CD8-positive, alpha-beta memory T cell (primary cell): ENCODE measurements at regions not wholly inside any gene's neighbourhood (a gene's known extent, or its start where the extent isn't known, plus 50 kb on each side); places are given as distances from the start of the nearest gene placed in this dataset.
"Not testable (repeated sequence)": the region's sequence is repeated elsewhere in the genome, so short reads cannot be mapped to it uniquely, and the experiment has no call there.

ENCODE experiments used
- CTCF ChIA-PET: fragments of 350-600 bp; sonication (Branson Sonifier 250); formaldehyde crosslinking; loops from one replicate; lab custom pipeline; 2021; ENCODE audit warnings: antibody characterized with exemption; lab: Charles Lee
- POLR2A ChIA-PET: fragments of 350-600 bp; sonication (Branson Sonifier 250); formaldehyde crosslinking; loops from one replicate; lab custom pipeline; 2021; ENCODE audit warnings: antibody characterized with exemption; lab: Charles Lee
- DNase-seq, 5 donors: peaks; one replicate each; pipeline versions ENCODE4 v3.0.0 to v3.0.0-alpha.2; 2020 to 2022; ENCODE audit warnings: mixed read lengths in 1 of 5
- H3K27ac ChIP-seq: one replicate; pipeline ENCODE4 v1.7.0; 2013; ENCODE audit warnings: low read depth, mild to moderate bottlenecking, low read length, moderate library complexity
- H3K27me3 ChIP-seq: 2 replicates; pipeline ENCODE4 v1.7.0; 2013; ENCODE audit warnings: low read length, mild to moderate bottlenecking; ENCODE audit not compliant: insufficient read depth, poor library complexity, severe bottlenecking
- H3K36me3 ChIP-seq: 2 replicates; pipeline ENCODE4 v1.7.0; 2013; ENCODE audit warnings: mild to moderate bottlenecking, low read length, moderate library complexity; ENCODE audit not compliant: insufficient read depth
- H3K4me1 ChIP-seq: 2 replicates; pipeline ENCODE4 v1.7.0; 2013; ENCODE audit warnings: mild to moderate bottlenecking, low read length, moderate library complexity; ENCODE audit not compliant: insufficient read depth
- H3K4me3 ChIP-seq: 2 replicates; pipeline ENCODE4 v1.7.0; 2013; ENCODE audit warnings: mild to moderate bottlenecking, low read length
- H3K9me3 ChIP-seq: 2 replicates; pipeline ENCODE4 v1.7.0; 2013; ENCODE audit warnings: mild to moderate bottlenecking, low read length
- H3K27ac Mint-ChIP-seq, 8 donors: one replicate each; pipeline ENCODE4 v1.8.0; 2020 to 2021; ENCODE audit warnings: mixed read lengths in 8 of 8, mild to moderate bottlenecking in 6 of 8, inconsistent platforms in 3 of 8, moderate library complexity in 3 of 8
- H3K27me3 Mint-ChIP-seq, 2 donors: one replicate each; pipeline ENCODE4 v1.8.0; 2020 to 2021; ENCODE audit warnings: mixed read lengths in 2 of 2, mild to moderate bottlenecking in 1 of 2, moderate library complexity in 1 of 2
- H3K36me3 Mint-ChIP-seq, 3 donors: one replicate each; pipeline ENCODE4 v1.8.0; 2020 to 2021; ENCODE audit warnings: mixed read lengths in 3 of 3, inconsistent platforms in 1 of 3, mild to moderate bottlenecking in 1 of 3
- H3K4me1 Mint-ChIP-seq, 3 donors: one replicate each; pipeline ENCODE4 v1.8.0; 2020 to 2021; ENCODE audit warnings: mixed read lengths in 3 of 3, inconsistent platforms in 1 of 3, mild to moderate bottlenecking in 1 of 3
- H3K4me3 Mint-ChIP-seq, 7 donors: one replicate each; pipeline ENCODE4 v1.8.0; 2020 to 2021; ENCODE audit warnings: mixed read lengths in 7 of 7, mild to moderate bottlenecking in 6 of 7, moderate library complexity in 4 of 7, inconsistent platforms in 2 of 7
- H3K9me3 Mint-ChIP-seq, 5 donors: one replicate each; pipeline ENCODE4 v1.8.0; 2020 to 2022; ENCODE audit warnings: mixed read lengths in 5 of 5, mild to moderate bottlenecking in 3 of 5, moderate library complexity in 2 of 5, inconsistent platforms in 1 of 5

- no peak overlapping the region for H3K27ac ChIP-seq
- Mint-ChIP-seq H3K9me3 (peaks cover 0 to 25% (median 4%) of the 10 kb centered on the region in 5 donors), H3K27ac (no peak overlapping the region), H3K4me3 (no peak overlapping the region), H3K4me1 (no peaks in the 10 kb centered on the region), H3K36me3 (no peaks in the 10 kb centered on the region), H3K27me3 (no peaks in the 10 kb centered on the region)
- POLR2A ChIA-PET: no interaction called here
- no peaks in the 10 kb centered on the region for H3K9me3 ChIP-seq
- CTCF ChIA-PET: no interaction called here
- no peak overlapping the region for H3K4me3 ChIP-seq
- H3K4me1 ChIP-seq: no peaks in the 10 kb centered on the region
- no peak for DNase-seq
- H3K36me3 ChIP-seq: no peaks in the 10 kb centered on the region
- no peaks in the 10 kb centered on the region for H3K27me3 ChIP-seq
These were observed 1016.6 kb upstream of the PCDH20 start for GRCh38 chr13:62432295-62432694.

- Histone ChIP-seq H3K4me3 (no peak overlapping the region), H3K4me1 (no peaks in the 10 kb centered on the region), H3K36me3 (no peaks in the 10 kb centered on the region), H3K27ac (no peak overlapping the region), H3K9me3 (no peaks in the 10 kb centered on the region), H3K27me3 (no peaks in the 10 kb centered on the region)
- Mint-ChIP-seq H3K36me3 (no peaks in the 10 kb centered on the region), H3K9me3 (peaks cover under 1 to 25% (median 4%) of the 10 kb centered on the region in 5 donors), H3K27ac (no peak overlapping the region), H3K4me1 (no peaks in the 10 kb centered on the region), H3K27me3 (no peaks in the 10 kb centered on the region), H3K4me3 (no peak overlapping the region)
- ChIA-PET POLR2A (no interaction called here), CTCF (no interaction called here)
- no peak for DNase-seq
These were observed 1016.2 kb upstream of the PCDH20 start for GRCh38 chr13:62431852-62432251.

- CTCF ChIA-PET: no interaction called here
- H3K4me1 Mint-ChIP-seq: no peaks in the 10 kb centered on the region
- Histone ChIP-seq H3K4me1 (no peaks in the 10 kb centered on the region), H3K4me3 (no peak overlapping the region), H3K36me3 (no peaks in the 10 kb centered on the region), H3K27ac (no peak overlapping the region), H3K27me3 (no peaks in the 10 kb centered on the region), H3K9me3 (no peaks in the 10 kb centered on the region)
- no peak overlapping the region for H3K4me3 Mint-ChIP-seq
- no peaks in the 10 kb centered on the region for H3K27me3 Mint-ChIP-seq
- no peak overlapping the region for H3K27ac Mint-ChIP-seq
- peaks cover 2 to 15% (median 5%) of the 10 kb centered on the region in 5 donors for H3K9me3 Mint-ChIP-seq
- no peak for DNase-seq
- H3K36me3 Mint-ChIP-seq: no peaks in the 10 kb centered on the region
- POLR2A ChIA-PET: no interaction called here
These were observed 1003.2 kb upstream of the PCDH20 start for GRCh38 chr13:62418872-62419271.

GRCh38 chr13:62418376-62418775 lies 1002.7 kb upstream of the PCDH20 start:
- Mint-ChIP-seq H3K36me3 (no peaks in the 10 kb centered on the region), H3K4me3 (no peak overlapping the region), H3K9me3 (peaks cover 3 to 17% (median 8%) of the 10 kb centered on the region in 5 donors), H3K4me1 (no peaks in the 10 kb centered on the region), H3K27me3 (no peaks in the 10 kb centered on the region), H3K27ac (no peak overlapping the region)
- ChIA-PET CTCF (no interaction called here), POLR2A (no interaction called here)
- H3K4me3 ChIP-seq: no peak overlapping the region
- no peaks in the 10 kb centered on the region for H3K4me1 ChIP-seq
- H3K9me3 ChIP-seq: no peaks in the 10 kb centered on the region
- no peaks in the 10 kb centered on the region for H3K27me3 ChIP-seq
- no peak overlapping the region for H3K27ac ChIP-seq
- DNase-seq: no peak
- H3K36me3 ChIP-seq: no peaks in the 10 kb centered on the region

- no peaks in the 10 kb centered on the region for H3K4me1 ChIP-seq
- peaks cover 7 to 26% (median 19%) of the 10 kb centered on the region in 5 donors for H3K9me3 Mint-ChIP-seq
- no peak overlapping the region for H3K27ac Mint-ChIP-seq
- ChIA-PET CTCF (no interaction called here), POLR2A (no interaction called here)
- H3K27me3 Mint-ChIP-seq: peaks cover 0 to 2% of the 10 kb centered on the region in 2 donors
- H3K9me3 ChIP-seq: no peaks in the 10 kb centered on the region
- H3K4me3 Mint-ChIP-seq: no peak overlapping the region
- H3K27me3 ChIP-seq: no peaks in the 10 kb centered on the region
- DNase-seq: no peak
- no peaks in the 10 kb centered on the region for H3K4me1 Mint-ChIP-seq
- no peak overlapping the region for H3K27ac ChIP-seq
- no peaks in the 10 kb centered on the region for H3K36me3 Mint-ChIP-seq
- no peaks in the 10 kb centered on the region for H3K36me3 ChIP-seq
- no peak overlapping the region for H3K4me3 ChIP-seq
These were observed 992.2 kb upstream of the PCDH20 start for GRCh38 chr13:62407871-62408270.

GRCh38 chr13:62388515-62388914 lies 972.9 kb upstream of the PCDH20 start:
- Histone ChIP-seq H3K4me3 (no peak overlapping the region), H3K4me1 (no peaks in the 10 kb centered on the region), H3K27me3 (no peaks in the 10 kb centered on the region), H3K9me3 (no peaks in the 10 kb centered on the region), H3K36me3 (no peaks in the 10 kb centered on the region), H3K27ac (no peak overlapping the region)
- no peak overlapping the region for H3K4me3 Mint-ChIP-seq
- no peaks in the 10 kb centered on the region for H3K4me1 Mint-ChIP-seq
- DNase-seq: no peak
- H3K27ac Mint-ChIP-seq: no peak overlapping the region
- H3K27me3 Mint-ChIP-seq: no peaks in the 10 kb centered on the region
- ChIA-PET POLR2A (no interaction called here), CTCF (no interaction called here)
- peaks cover 2 to 18% (median 5%) of the 10 kb centered on the region in 5 donors for H3K9me3 Mint-ChIP-seq
- H3K36me3 Mint-ChIP-seq: no peaks in the 10 kb centered on the region

- Mint-ChIP-seq H3K36me3 (no peaks in the 10 kb centered on the region), H3K27ac (no peak overlapping the region), H3K4me3 (no peak overlapping the region), H3K4me1 (no peaks in the 10 kb centered on the region), H3K27me3 (no peaks in the 10 kb centered on the region), H3K9me3 (peaks cover 0 to 18% (median 5%) of the 10 kb centered on the region in 5 donors)
- Histone ChIP-seq H3K9me3 (no peaks in the 10 kb centered on the region), H3K36me3 (no peaks in the 10 kb centered on the region), H3K27me3 (no peaks in the 10 kb centered on the region), H3K4me3 (no peak overlapping the region), H3K4me1 (no peaks in the 10 kb centered on the region), H3K27ac (no peak overlapping the region)
- DNase-seq: no peak
- ChIA-PET POLR2A (no interaction called here), CTCF (no interaction called here)
These were observed 972.0 kb upstream of the PCDH20 start for GRCh38 chr13:62387647-62388046.

GRCh38 chr13:62379241-62379640 lies 963.6 kb upstream of the PCDH20 start:
- H3K4me3 ChIP-seq, H3K27me3 Mint-ChIP-seq, H3K36me3 Mint-ChIP-seq, H3K4me1 Mint-ChIP-seq, CTCF ChIA-PET, H3K4me1 ChIP-seq, H3K27ac ChIP-seq, H3K27ac Mint-ChIP-seq, H3K4me3 Mint-ChIP-seq, H3K9me3 ChIP-seq, H3K36me3 ChIP-seq, DNase-seq, POLR2A ChIA-PET, H3K27me3 ChIP-seq: not testable (repeated sequence)
- H3K9me3 Mint-ChIP-seq: peaks cover 4 to 18% (median 7%) of the 10 kb centered on the region in 5 donors

- CTCF ChIA-PET: no interaction called here
- Mint-ChIP-seq H3K4me1 (no peaks in the 10 kb centered on the region), H3K9me3 (peaks cover 4 to 18% (median 7%) of the 10 kb centered on the region in 5 donors), H3K27ac (no peak overlapping the region), H3K27me3 (no peaks in the 10 kb centered on the region), H3K36me3 (peaks cover 0 to 1% (median 0%) of the 10 kb centered on the region in 3 donors), H3K4me3 (no peak overlapping the region)
- DNase-seq: no peak
- H3K27me3 ChIP-seq: no peaks in the 10 kb centered on the region
- H3K4me3 ChIP-seq: no peak overlapping the region
- H3K27ac ChIP-seq: no peak overlapping the region
- H3K4me1 ChIP-seq: no peaks in the 10 kb centered on the region
- H3K36me3 ChIP-seq: no peaks in the 10 kb centered on the region
- H3K9me3 ChIP-seq: no peaks in the 10 kb centered on the region
- POLR2A ChIA-PET: no interaction called here
These were observed 962.2 kb upstream of the PCDH20 start for GRCh38 chr13:62377838-62378237.
